DND-41 (cell line): ENCODE measurements at regions not wholly inside any gene's neighbourhood (a gene's known extent, or its start where the extent isn't known, plus 50 kb on each side); places are given as distances from the start of the nearest gene placed in this dataset.

Experiments used
- EZH2 ChIP-seq: IDR thresholded peaks from 3 replicates; pipeline ENCODE4 v1.6.1; 2012; ENCODE audit warnings: borderline replicate concordance, low read depth, mild to moderate bottlenecking, moderate library complexity, low read length, inconsistent platforms; ENCODE audit not compliant: severe bottlenecking
- TF ChIP-seq, protein P1 (sequence below): IDR thresholded peaks from 2 replicates; pipeline ENCODE4 v1.5.1; 2012; ENCODE audit warnings: borderline replicate concordance, low read length, moderate library complexity, mild to moderate bottlenecking; ENCODE audit not compliant: poor library complexity, severe bottlenecking; ENCODE audit errors: extremely low read depth

DNA sequence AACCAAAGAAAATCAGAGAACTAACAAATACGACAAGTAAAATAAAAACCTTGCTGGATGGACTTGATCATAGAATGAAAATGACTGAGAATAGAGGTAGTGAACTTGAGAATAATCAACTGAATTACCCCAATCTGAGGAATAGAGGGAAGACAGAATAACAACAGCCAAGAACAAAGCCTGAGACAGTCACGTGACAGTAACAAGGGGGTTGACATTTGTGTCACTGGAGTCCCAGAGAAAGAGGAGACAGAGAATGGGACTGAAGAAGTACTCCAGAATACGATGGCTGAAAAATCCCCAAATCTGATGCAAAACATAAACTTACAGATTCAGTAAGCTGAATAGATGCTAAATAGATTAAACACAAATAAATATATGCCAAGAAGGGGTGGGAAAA is 248.5 kb upstream of the HDAC4 start:
- TF ChIP-seq, protein P1, sequence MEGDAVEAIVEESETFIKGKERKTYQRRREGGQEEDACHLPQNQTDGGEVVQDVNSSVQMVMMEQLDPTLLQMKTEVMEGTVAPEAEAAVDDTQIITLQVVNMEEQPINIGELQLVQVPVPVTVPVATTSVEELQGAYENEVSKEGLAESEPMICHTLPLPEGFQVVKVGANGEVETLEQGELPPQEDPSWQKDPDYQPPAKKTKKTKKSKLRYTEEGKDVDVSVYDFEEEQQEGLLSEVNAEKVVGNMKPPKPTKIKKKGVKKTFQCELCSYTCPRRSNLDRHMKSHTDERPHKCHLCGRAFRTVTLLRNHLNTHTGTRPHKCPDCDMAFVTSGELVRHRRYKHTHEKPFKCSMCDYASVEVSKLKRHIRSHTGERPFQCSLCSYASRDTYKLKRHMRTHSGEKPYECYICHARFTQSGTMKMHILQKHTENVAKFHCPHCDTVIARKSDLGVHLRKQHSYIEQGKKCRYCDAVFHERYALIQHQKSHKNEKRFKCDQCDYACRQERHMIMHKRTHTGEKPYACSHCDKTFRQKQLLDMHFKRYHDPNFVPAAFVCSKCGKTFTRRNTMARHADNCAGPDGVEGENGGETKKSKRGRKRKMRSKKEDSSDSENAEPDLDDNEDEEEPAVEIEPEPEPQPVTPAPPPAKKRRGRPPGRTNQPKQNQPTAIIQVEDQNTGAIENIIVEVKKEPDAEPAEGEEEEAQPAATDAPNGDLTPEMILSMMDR, result no peak
- TF ChIP-seq EZH2, result no peak
